Stomach (tissue), 8 donors: ENCODE measurements at regions not wholly inside any gene's neighbourhood (a gene's known extent, or its start where the extent isn't known, plus 50 kb on each side); places are given as distances from the start of the nearest gene placed in this dataset.

ENCODE experiments used
- DNase-seq, 2 donors: peaks; one replicate each; pipeline versions ENCODE4 v3.0.0 to v3.0.0-alpha.2; 2013 to 2019
- H3K27ac ChIP-seq, 5 donors: fragments of 200-600 bp in 4 of 5; sonication (generic) in 4 of 5; one replicate each; pipeline ENCODE4 v1.5.1; 2013 to 2019; ENCODE audit warnings: mild to moderate bottlenecking in 1 of 5, moderate library complexity in 1 of 5
- H3K27me3 ChIP-seq, 3 donors: fragments of 200-600 bp; sonication (generic); one replicate each; pipeline ENCODE4 v1.5.1; 2017 to 2019; ENCODE audit warnings: mixed run types in 1 of 3
- H3K36me3 ChIP-seq, 4 donors: fragments of 200-600 bp; sonication (generic); 1 replicate in 3 of 4; 2 replicates in 1 of 4; pipeline ENCODE4 v1.5.1; 2016 to 2019
- H3K4me1 ChIP-seq, 4 donors: fragments of 200-600 bp; sonication (generic); one replicate each; pipeline ENCODE4 v1.5.1; 2016 to 2019
- H3K4me3 ChIP-seq, 4 donors: fragments of 200-600 bp; sonication (generic) in 3 of 4; one replicate each; pipeline ENCODE4 v1.5.1; 2016 to 2019; ENCODE audit warnings: mild to moderate bottlenecking in 1 of 4
- H3K9me3 ChIP-seq, 4 donors: fragments of 200-600 bp; sonication (generic); one replicate each; pipeline ENCODE4 v1.5.1; 2016 to 2019
- CTCF ChIP-seq, 7 experiments: fragments of 450-650 bp in 4 of 7; fragments of 200-600 bp in 3 of 7; sonication (generic) in 3 of 7; IDR thresholded peaks; one replicate each; pipeline ENCODE4 v1.5.1; 2016 to 2019; ENCODE audit warnings: antibody characterized with exemption in 7 of 7, control low read depth in 2 of 7, mild to moderate bottlenecking in 1 of 7
- EP300 ChIP-seq: sonication (generic); formaldehyde crosslinking; IDR thresholded peaks from one replicate; pipeline ENCODE4 v1.6.1; 2017; ENCODE audit warnings: antibody characterized with exemption
- POLR2A ChIP-seq, 4 donors: fragments of 450-650 bp; IDR thresholded peaks; one replicate each; pipeline ENCODE4 v1.6.1; 2016; ENCODE audit warnings: antibody characterized with exemption in 4 of 4, control low read depth in 2 of 4, mild to moderate bottlenecking in 1 of 4, moderate library complexity in 1 of 4
- POLR2AphosphoS5 ChIP-seq, 3 donors: sonication (generic); formaldehyde crosslinking; IDR thresholded peaks; one replicate each; pipeline ENCODE4 v1.6.1; 2016; ENCODE audit warnings: antibody characterized with exemption in 3 of 3
- WGBS, 5 donors: extraction: QIAGEN DNeasy Blood & Tissue Kit in 3 of 5; methylation state at CpG; one replicate each; pipeline versions ENCODE4 v1.1.5 to v1.1.7; 2013 to 2018; 5-methylcytosine and 5-hydroxymethylcytosine counted together
- intact Hi-C: fragments of 100-400 bp; cut with DNase I; formaldehyde crosslinking; loops from one replicate; pipeline ENCODE4 v1.15.1; 2023; ENCODE audit warnings: low total_unique reads
- donor health status: healthy with polysubstance abuse.
- donor health status: Bipolar disorder and iron deficiency.
- donor health status: healthy.

DNA sequence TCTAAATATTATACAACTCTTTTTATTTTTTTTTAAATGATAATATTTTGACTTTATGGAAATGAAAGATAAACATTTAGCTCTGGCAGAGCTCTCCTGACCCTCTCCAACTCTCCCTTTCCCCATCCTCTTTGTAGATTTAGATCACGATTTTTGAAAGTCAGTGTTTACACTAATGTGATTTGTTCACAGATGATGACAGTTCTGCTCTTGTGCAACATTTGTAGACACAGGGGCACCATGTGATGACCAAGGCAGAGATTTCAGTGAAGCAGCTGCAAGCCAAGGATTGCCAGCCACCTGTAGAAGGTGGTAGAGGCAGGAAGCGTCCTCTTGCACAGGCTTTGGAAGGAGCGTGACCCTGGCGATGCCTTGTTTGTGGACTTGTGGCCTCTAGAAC, 483.2 kb downstream of the QKI start:
- Histone ChIP-seq H3K4me1 (no peaks in the 10 kb centered on the region), H3K27ac (no peak overlapping the region), H3K4me3 (no peak overlapping the region), H3K27me3 (no peaks in the 10 kb centered on the region), H3K36me3 (no peaks in the 10 kb centered on the region), H3K9me3 (no peaks in the 10 kb centered on the region)
- intact Hi-C loops = no loop called here
- TF ChIP-seq POLR2AphosphoS5 (IDR thresholded peaks at IDR 0.05) (no peak), EP300 (no peak), POLR2A (IDR thresholded peaks at IDR 0.05) (no peak), CTCF (IDR thresholded peaks at IDR 0.05) (no peak)
- 67 to 77% (median 75%) methylated on average over 4 of the region's 4 CpGs for WGBS, 5 donors
- no peak for DNase-seq

- no peak for TF ChIP-seq POLR2AphosphoS5 (IDR thresholded peaks at IDR 0.05)
- no peak for TF ChIP-seq EP300
- TF ChIP-seq POLR2A (IDR thresholded peaks at IDR 0.05) = no peak
- TF ChIP-seq CTCF (IDR thresholded peaks at IDR 0.05) = no peak
- no peak overlapping the region for H3K27ac ChIP-seq
- H3K4me1 ChIP-seq = no peaks in the 10 kb centered on the region
- WGBS, 5 donors = 76 to 86% (median 85%) methylated on average over 8 of the region's 8 CpGs
- no peak for DNase-seq
- no peak overlapping the region for H3K4me3 ChIP-seq
- intact Hi-C loops = no loop called here
- H3K27me3 ChIP-seq = no peaks in the 10 kb centered on the region
- H3K9me3 ChIP-seq = no peaks in the 10 kb centered on the region
- no peaks in the 10 kb centered on the region for H3K36me3 ChIP-seq
These were observed 482.5 kb downstream of the QKI start for GRCh38 chr6:163897030-163897429.

- Histone ChIP-seq H3K36me3 (no peaks in the 10 kb centered on the region), H3K27ac (no peak overlapping the region), H3K27me3 (no peaks in the 10 kb centered on the region), H3K4me3 (no peak overlapping the region), H3K9me3 (no peaks in the 10 kb centered on the region), H3K4me1 (no peaks in the 10 kb centered on the region)
- intact Hi-C loops = no loop called here
- no peak for DNase-seq
- TF ChIP-seq POLR2AphosphoS5 (IDR thresholded peaks at IDR 0.05) = no peak
- no peak for TF ChIP-seq CTCF (IDR thresholded peaks at IDR 0.05)
- no peak for TF ChIP-seq POLR2A (IDR thresholded peaks at IDR 0.05)
- TF ChIP-seq EP300 = no peak
These were observed 480.6 kb downstream of the QKI start for GRCh38 chr6:163895162-163895561.

DNA sequence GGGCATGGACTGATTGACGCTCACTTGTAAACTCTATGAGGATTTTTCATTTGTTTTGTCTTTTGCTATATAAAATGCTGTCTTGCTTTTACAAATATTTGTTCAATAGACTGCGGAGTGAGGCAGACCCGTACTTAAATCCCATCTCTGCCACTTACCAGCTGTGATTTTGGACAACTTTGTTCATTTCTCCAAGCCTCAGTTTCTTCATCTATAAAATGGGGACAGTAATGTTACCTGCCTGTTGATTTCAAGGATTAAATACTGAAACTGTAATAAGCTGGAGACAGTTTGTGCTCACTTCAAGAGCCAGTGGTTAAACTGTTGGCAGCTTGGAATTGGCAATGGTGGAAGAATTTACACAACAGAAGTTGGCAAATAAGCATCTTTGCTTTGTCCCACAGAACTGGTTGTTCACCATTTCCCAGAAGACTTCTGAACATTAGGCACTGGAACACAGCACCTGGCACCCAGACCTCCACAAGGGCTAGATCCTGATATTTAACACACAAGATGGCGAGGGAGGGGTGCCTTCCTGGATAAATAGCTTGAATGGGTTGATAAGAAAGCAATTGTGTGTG, 479.2 kb downstream of the QKI start:
- Histone ChIP-seq H3K9me3 (no peaks in the 10 kb centered on the region), H3K4me3 (no peak overlapping the region), H3K27ac (no peak overlapping the region), H3K27me3 (no peaks in the 10 kb centered on the region), H3K36me3 (no peaks in the 10 kb centered on the region), H3K4me1 (no peaks in the 10 kb centered on the region)
- TF ChIP-seq POLR2A (IDR thresholded peaks at IDR 0.05) (no peak), CTCF (IDR thresholded peaks at IDR 0.05) (no peak), POLR2AphosphoS5 (IDR thresholded peaks at IDR 0.05) (no peak), EP300 (no peak)
- WGBS, 5 donors = 64 to 73% (median 72%) methylated on average over 4 of the region's 4 CpGs
- intact Hi-C loops = no loop called here
- DNase-seq = no peak
